ENCODE measurements at regions not wholly inside any gene's neighbourhood (a gene's known extent, or its start where the extent isn't known, plus 50 kb on each side); places are given as distances from the start of the nearest gene placed in this dataset.
"Not testable (repeated sequence)": the region's sequence is repeated elsewhere in the genome, so short reads cannot be mapped to it uniquely, and the experiment has no call there.

DNA sequence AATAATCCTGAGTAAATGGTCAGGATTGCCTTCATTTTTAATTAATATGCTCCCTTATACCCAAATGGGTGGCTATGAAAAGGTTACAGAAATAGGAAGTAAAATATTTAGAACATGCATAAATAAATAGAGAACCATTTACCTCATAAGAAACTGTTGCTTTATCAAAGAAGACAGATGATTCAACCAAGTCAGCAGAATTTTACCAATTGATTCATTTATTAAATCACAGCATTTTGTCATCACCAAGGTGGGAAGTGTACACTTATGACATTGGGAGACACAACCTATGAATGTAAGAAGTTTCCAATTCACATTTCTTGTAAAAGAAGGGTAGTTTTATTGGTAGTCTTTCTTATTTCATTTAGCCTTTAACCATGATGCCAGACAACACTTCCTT lies 870.3 kb upstream of the CHORDC1 start:
- ATAC-seq (no peak), DNase-seq (no peak)
- intact Hi-C loops (cut with DNase I, micrococcal nuclease) = no loop called here

DNA sequence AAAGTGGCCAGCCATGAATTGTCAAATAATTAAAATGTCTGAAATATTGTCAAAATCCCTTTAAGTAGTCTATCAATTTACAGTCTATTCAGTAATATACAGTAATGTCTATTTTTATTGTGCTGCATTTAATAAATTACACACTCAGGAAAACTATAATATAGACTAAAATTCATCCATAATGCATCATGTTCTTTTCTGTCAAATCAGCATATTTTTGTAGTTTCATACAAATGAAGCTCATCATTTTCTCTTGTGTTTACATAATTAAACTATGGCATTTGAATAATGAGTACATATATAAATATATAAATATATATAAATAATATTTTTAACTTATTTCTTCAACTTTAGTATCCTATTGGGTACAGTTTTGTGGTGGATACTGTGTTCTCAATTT lies 868.7 kb upstream of the CHORDC1 start:
- intact Hi-C loops (cut with DNase I, micrococcal nuclease) = no loop called here
- ATAC-seq = no peak
- DNase-seq = no peak

DNA sequence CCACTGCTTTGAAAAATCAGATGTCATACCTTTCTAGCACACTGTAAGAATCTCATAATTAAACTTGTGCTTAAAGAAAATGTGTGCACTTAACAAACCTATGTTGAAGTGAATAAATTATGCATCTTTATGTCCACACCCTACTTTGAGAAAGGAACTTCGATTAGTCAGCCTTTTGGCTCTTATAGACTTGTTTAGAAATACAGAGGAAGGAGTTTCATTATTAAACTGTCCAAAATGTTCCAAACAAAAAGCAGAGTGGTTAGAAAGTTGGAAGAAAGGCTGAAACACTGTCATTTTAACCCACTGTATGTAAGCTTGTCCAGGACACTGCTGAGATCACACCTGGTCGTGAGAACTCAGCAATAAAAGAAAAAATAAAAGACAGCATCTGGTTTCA lies 863.2 kb upstream of the CHORDC1 start:
- DNase-seq (no peak), ATAC-seq (no peak)
- intact Hi-C loops (cut with DNase I, micrococcal nuclease) = no loop called here

DNA sequence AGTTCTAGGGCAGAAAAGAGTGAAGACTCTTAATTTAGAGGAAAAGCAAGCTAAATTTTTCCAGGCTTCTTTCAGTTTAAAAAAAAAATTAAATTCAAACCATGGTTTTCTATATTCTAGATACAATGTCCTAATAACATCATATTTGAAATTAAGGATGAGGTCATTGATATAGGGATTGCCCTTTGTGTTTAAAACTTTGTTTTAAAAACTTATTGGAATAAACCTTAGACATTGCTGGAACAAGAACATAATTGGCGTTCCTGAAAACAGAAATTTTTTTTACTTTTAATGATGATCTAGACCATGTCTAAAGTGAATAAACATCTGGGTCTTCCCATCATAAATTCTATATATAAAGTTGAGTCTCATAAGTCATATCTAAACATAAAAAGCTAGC lies 859.4 kb upstream of the CHORDC1 start:
- intact Hi-C loops (cut with DNase I, micrococcal nuclease) = no loop called here
- ATAC-seq (no peak), DNase-seq (no peak)

DNA sequence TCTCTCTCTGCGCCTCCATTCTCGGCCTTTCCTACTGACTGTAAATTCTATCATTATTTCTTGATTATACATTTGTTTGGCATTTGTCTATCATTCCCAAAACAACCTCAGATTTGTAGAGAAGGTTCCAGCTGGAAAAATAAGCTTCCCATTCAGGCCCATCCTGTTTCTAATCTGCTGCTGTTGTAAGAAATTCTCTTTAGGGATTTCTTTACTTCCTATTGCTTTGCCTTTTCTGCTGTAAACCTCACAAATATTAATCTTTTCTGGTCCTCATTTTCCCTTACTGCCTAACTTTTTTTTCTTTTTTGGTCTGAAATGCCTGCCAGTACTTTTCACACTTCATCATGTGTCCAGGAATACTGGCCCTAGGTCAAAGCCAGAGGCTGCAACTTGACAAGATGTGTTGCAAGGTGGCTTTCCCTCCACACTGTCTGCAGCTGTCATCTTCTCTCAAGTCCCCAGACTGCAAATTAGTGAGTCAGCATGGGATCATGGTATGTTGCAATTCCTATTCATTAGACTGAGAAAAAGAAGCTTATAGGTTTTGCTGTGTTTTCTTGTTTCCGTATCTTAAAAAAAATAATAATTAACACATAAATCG lies 858.7 kb upstream of the CHORDC1 start:
- intact Hi-C loops (cut with DNase I, micrococcal nuclease) = no loop called here
- no peak for ATAC-seq
- DNase-seq = peak in 1 of 2 donors; percentile 30

DNA sequence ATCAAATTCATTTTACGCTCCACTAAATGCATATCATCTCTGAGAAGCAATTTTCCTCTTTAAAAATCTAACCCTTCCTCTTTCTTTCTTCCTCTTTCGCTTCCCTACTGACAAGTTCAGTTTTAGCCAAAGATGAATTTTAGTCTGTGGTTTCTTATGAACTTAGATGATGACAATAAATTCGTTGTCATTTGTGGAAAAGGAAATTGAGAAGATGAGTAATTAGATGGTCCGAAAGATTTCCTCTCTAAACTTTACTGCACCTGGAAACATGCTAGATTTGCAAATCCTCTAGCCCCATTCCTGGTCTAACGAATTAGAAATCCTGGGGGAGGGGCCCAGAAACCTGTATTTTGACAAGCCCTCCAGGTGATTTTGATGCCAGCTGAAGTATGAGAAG lies 855.4 kb upstream of the CHORDC1 start:
- ATAC-seq (no peak), DNase-seq (no peak)
- intact Hi-C loops (cut with DNase I, micrococcal nuclease) = no loop called here

DNA sequence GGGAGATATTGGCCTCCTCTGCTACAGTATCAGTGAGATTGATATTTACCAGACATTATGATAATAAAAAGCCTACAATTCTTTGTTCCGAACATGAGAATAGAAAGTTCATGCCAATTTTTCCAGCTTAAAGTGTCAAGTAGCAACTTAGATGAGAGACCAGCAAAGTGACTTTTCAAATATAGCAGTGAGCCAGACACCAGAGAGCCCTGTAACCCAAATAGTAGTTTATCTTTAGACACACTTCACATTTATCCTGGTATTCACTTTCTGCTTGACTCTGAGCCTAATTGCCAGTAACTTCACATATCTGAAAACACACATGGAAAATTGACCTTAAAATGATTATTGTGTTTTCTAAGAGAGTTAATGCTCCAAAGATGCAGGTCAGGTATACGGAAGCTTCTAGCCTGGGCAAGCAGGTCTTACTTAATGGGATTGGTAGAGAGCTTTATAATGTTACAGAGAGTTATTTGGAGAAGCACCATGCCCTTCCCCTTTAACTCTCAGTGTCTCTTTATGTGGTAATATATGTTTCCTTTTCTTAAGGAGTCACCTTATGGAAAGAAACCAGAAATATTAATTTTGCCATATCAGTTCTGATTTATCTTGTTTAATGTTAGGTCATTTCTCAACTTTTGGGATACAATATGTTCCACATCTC lies 852.3 kb upstream of the CHORDC1 start:
- no peak for DNase-seq
- intact Hi-C loops (cut with DNase I, micrococcal nuclease) = no loop called here
- no peak for ATAC-seq

DNA sequence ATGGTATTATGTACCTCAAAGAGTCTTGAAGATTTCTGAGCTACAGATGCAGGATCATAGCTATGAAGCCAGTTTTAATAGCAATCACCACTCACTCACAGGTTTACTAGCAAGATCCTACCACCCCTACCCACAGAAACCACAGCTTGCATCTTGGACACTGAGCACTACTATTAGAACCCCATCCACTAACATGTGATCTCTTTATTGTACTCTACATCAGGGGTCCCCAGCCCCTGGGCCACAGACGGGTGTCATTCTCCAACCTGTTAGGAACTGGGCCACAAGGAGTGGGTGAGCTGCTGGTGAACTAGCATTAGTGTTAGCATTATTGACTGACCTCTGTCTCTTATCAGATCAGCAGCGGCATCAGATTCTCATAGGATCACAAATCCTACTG lies 844.8 kb upstream of the CHORDC1 start:
- intact Hi-C loops (cut with DNase I, micrococcal nuclease) = no loop called here

DNA sequence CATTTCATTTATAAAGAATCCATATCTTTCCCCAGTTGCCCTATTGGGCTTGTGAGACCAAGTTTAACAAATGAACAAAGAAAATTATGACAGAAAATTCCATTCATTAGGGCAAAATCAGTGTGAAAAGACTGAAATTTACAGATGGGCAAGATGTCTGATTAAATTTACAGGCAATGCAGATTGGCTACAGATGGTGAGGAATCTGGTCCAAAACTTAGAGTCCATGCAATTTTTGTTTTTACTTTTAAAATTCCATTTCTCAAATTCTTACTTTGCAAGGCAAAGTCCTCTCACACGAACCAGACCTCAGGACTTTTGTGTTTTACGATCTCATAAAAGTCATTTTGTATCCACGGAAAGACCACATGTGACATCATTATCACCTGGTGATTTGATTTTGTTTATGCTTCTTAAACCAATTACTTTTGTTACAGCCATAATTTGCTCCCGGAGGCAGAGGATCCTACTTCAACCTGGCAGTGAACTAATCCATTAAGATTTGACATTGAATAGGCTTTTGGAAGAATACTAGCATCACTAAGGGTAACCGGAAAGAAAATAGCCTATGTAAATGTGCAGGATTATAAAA lies 843.7 kb upstream of the CHORDC1 start:
- DNase-seq (no peak), ATAC-seq (no peak)
- intact Hi-C loops (cut with DNase I, micrococcal nuclease) = no loop called here

More for the DNA sequence above, 844.8 kb upstream of the CHORDC1 start:
- ATAC-seq = no peak
- no peak for DNase-seq

DNA sequence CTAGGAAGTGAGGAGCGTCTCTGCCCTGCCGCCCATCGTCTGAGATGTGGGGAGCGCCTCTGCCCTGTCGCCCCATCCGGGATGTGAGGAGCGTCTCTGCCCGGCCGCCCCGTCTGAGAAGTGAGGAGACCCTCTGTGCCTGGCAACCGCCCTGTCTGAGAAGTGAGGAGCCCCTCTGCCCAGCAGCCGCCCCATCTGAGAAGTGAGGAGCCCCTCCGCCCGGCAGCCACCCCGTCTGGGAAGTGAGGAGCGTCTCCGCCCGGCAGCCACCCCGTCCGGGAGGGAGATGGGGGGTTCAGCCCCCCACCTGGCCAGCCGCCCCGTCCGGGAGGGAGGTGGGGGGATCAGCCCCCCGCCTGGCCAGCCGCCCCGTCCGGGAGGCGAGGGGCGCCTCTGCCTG lies 840.5 kb upstream of the CHORDC1 start:
- DNase-seq; ATAC-seq; intact Hi-C loops (cut with DNase I, micrococcal nuclease): not testable (repeated sequence)

DNA sequence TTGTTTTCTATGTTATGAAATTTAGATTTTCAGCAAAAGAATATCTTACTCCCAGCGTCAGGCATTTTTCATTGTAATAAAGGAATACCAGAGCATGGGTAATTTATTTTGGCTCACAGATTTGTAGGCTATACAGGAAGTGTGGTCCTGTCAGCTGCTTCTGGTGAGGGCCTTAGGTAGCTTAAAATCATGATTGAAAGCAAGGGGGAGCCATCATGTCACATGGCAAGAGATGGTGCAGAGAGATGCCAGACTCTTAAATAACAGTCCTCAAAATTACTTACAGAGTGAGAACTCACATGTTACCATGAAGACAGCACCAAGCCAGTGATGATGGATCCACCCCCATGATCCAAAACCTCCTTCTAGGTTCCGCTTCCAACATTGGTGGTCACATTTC lies 825.0 kb upstream of the CHORDC1 start:
- no peak for ATAC-seq
- no peak for DNase-seq
- intact Hi-C loops (cut with DNase I, micrococcal nuclease) = no loop called here

DNA sequence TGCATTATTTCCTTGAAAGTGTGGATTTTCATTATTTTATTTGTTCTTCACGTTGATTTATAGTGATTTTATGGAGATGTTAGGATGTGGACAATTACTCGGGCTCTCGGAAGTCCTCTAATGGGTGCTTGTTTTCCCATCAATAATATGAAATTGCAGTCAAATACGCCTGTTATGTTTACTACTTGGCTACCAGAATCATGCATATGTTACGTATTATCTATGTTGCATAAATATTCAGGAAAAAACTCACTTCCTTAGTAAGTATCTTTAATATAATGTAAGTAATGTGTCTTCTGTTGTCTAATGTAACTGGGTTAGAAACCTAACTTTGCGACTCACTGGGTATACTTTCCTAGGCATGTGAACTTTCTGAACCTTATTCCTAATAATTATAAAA lies 823.4 kb upstream of the CHORDC1 start:
- ATAC-seq = no peak
- DNase-seq = no peak
- intact Hi-C loops (cut with DNase I, micrococcal nuclease) = no loop called here

DNA sequence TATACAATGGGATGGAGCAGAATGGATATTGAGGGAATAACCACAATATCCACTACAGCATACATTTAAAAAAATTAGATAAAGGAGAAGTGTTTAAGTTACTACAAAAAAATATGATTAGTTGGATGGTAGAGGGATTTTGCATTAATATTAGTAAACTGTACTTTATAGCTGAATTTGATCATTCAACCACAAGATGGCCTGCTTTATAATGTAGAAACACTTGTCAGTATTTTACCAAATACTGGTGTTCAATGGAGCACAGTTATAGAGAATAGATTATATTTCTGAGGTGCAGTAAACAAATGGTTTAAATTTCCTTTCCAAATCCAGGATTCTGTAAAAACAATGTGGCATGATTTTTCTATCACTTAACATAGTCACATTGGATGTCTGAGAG lies 818.8 kb upstream of the CHORDC1 start:
- intact Hi-C loops (cut with DNase I, micrococcal nuclease) = no loop called here
- no peak for DNase-seq
- no peak for ATAC-seq

DNA sequence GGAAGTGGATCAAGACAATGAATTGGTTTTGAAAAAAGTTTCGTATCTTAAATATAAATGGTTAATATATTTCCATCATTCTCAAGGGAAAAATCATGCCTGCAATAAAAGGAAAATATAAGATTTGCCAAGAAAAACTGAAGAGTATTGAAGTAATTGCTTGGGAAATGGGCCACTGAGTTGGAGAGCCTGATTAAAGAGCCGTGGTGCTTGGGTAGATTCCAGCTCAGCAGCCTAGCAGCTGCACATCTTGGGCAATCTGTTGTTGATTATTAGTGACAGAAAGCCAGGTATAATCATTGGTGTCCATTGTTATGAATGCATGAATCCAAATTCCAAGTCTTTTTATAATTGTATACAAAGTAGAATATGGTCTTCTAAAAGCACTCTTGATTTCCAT lies 800.9 kb upstream of the CHORDC1 start:
- no peak for ATAC-seq

DNA sequence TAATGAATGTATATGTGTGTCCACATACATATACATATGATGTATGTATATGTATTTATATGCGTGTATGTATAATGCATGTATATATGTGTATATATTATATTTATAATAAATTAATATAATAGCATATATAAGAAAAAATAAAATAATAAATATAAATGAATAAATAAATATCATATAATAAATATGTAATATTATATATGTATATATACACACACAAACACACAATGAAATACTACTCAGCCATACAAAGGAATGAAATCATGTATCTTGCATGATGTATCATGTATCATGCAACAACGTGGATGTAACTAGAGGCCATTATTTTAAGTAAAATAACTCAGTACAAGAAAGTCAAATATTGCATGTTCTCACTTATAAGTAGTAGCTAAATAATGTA lies 788.7 kb upstream of the CHORDC1 start:
- no peak for DNase-seq
- ATAC-seq = no peak
- intact Hi-C loops (cut with DNase I, micrococcal nuclease) = no loop called here

More for the DNA sequence above, 800.9 kb upstream of the CHORDC1 start:
- DNase-seq = no peak
- intact Hi-C loops (cut with DNase I, micrococcal nuclease) = no loop called here

DNA sequence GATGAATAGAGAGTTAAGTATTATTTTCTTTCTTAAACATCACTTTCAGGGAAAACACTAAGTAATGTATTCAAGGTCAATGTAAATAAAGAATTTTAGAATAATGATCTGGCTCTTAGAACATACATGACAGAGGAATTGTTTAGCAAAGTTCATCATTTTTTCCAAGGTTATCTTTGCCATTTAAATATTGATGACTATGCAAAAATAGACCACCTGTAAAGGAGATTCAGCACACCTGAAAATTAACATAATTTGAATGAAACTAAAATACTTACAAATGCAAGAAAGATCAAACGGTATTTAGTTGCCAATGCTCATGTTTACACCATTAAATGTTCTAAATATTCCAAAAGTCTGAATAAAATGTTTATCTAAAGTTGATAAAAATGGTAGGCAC lies 782.6 kb upstream of the CHORDC1 start:
- intact Hi-C loops (cut with DNase I, micrococcal nuclease) = no loop called here
- ATAC-seq (no peak), DNase-seq (no peak)

DNA sequence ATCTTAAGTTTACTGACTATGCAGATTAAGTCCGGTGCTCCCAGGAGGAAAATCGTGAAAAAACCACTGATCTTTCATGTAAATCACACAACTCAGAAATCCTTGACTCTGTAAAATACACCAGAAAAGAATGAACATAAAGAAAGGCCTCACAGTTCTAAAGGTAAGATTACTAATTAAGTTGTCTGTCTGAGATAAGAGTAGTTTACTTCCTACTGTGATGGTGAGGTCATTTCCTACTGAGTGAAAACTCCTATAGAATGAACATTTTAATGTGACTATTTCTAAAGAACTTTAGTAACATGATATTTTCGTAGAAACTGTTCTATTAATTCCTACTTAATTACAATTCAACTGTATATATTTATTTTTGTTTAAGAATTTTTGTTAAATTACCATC lies 774.4 kb upstream of the CHORDC1 start:
- ATAC-seq = no peak
- no peak for DNase-seq
- intact Hi-C loops (cut with DNase I, micrococcal nuclease) = no loop called here

DNA sequence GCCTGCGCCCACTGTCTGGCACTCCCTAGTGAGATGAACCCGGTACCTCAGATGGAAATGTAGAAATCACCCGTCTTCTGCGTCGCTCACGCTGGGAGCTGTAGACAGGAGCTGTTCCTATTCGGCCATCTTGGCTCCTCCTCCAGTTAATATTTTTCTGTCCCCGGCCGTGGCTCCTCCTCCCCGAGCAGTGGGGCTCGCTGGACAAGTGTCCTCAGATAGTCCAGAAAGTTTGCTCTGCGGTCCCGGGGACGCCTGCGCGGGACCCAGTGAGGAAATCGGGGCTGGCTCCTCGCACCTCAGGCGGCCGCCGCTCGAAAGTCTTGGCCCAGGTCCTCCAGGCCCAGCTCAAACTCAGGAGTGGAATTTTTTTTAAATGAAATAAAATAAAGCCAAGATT lies 749.3 kb upstream of the CHORDC1 start:
- intact Hi-C loops (cut with DNase I, micrococcal nuclease) = not testable (repeated sequence)
- ATAC-seq = peak; percentile 50

DNA sequence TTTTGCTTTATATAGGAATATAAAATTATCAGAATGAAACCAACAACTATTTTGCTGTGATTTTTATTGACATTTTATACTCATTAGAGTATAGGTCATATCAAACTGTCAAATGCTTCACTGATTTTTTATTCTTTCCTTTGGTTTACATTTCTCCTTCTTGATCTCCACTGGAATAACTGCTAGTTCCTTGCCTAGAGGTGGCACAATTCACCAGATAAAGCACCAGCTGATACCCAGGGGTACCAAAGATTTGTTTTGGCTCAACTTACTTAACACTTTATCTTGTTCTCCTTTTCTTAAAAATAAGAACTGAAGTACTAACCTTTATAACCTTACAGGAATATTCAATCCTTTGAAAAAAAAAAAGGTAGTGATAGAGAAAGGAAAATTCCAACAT lies 725.1 kb upstream of the CHORDC1 start:
- ATAC-seq (no peak), DNase-seq (no peak)
- intact Hi-C loops (cut with DNase I, micrococcal nuclease) = no loop called here

More for the DNA sequence above, 749.3 kb upstream of the CHORDC1 start:
- not testable (repeated sequence) for DNase-seq

DNA sequence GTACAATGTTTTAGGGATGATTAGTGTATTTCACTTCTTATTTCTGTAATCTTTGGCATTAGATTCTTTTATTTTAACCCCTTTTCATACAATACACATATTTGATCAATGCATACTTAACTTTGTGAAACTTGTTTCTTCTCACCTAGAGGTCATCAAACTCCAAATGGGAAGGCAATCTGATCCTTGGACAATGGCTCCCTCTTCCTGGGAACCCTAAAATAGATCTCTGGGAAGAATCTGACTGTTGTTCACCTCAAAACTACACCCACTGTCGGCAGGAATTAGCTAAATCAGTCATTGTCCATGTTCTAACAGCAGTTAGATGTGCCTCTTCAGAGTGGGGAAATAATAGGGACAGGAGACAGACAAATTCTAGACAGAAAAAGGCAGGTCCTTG lies 707.4 kb upstream of the CHORDC1 start:
- intact Hi-C loops (cut with DNase I, micrococcal nuclease) = no loop called here
- ATAC-seq (no peak), DNase-seq (no peak)

DNA sequence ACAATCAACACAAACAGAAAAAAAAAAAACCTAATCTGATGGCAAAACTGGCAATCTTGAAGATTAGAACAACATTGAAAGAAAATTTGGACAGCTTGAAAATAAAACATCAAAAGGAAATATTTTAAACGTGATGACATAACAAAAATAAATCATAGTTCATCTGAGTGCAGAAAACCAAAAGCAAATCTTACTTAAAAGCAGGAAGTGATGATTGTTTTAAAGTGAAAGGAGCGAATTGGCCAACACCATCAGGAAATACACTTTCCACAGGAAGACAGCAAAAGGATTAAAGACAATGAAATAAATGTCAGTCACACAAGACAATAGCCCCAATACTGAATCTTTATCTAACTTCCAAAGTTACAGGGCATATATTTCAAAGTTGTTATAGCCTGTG lies 696.5 kb upstream of the CHORDC1 start:
- DNase-seq = no peak
- intact Hi-C loops (cut with DNase I, micrococcal nuclease) = no loop called here
- ATAC-seq = no peak
